HUES6 (cell line): ENCODE measurements at regions not wholly inside any gene's neighbourhood (a gene's known extent, or its start where the extent isn't known, plus 50 kb on each side); places are given as distances from the start of the nearest gene placed in this dataset.

ENCODE experiments used
- H3K27ac ChIP-seq: 2 replicates; pipeline ENCODE4 v1.7.0; 2013; ENCODE audit warnings: low read depth, mild to moderate bottlenecking, low read length, inconsistent platforms
- H3K27me3 ChIP-seq: 2 replicates; pipeline ENCODE4 v1.6.1; 2013; ENCODE audit warnings: low read length; ENCODE audit not compliant: control insufficient read depth, insufficient read depth
- H3K36me3 ChIP-seq: 2 replicates; pipeline ENCODE4 v1.6.1; 2013; ENCODE audit warnings: low read length; ENCODE audit not compliant: control insufficient read depth, insufficient read depth
- H3K4me1 ChIP-seq: 2 replicates; pipeline ENCODE4 v1.6.1; 2013; ENCODE audit warnings: low read length; ENCODE audit not compliant: control insufficient read depth, insufficient read depth
- H3K4me3 ChIP-seq: 2 replicates; pipeline ENCODE4 v1.5.1; 2013; ENCODE audit warnings: low read depth, low read length
- H3K9ac ChIP-seq: one replicate; pipeline ENCODE4 v1.6.1; 2013; ENCODE audit warnings: mild to moderate bottlenecking, low read length
- H3K9me3 ChIP-seq: 2 replicates; pipeline ENCODE4 v1.6.1; 2013; ENCODE audit warnings: low read depth, low read length; ENCODE audit not compliant: control insufficient read depth, insufficient read depth

- Histone ChIP-seq H3K4me3 (no peak overlapping the region), H3K36me3 (no peaks in the 10 kb centered on the region), H3K27ac (no peak overlapping the region), H3K4me1 (no peaks in the 10 kb centered on the region), H3K9ac (no peak overlapping the region), H3K27me3 (no peaks in the 10 kb centered on the region), H3K9me3 (no peaks in the 10 kb centered on the region)
Measured at GRCh38 chr20:11090751-11091150, 417.0 kb upstream of the JAG1 start.

GRCh38 chr20:11091511-11091910, 417.7 kb upstream of the JAG1 start:
- Histone ChIP-seq H3K4me3 (no peak overlapping the region), H3K27ac (no peak overlapping the region), H3K9me3 (no peaks in the 10 kb centered on the region)

GRCh38 chr20:11092151-11092550, 418.4 kb upstream of the JAG1 start:
- Histone ChIP-seq H3K4me1 (no peaks in the 10 kb centered on the region), H3K27me3 (no peaks in the 10 kb centered on the region), H3K36me3 (no peaks in the 10 kb centered on the region), H3K27ac (no peak overlapping the region), H3K4me3 (no peak overlapping the region), H3K9ac (no peak overlapping the region), H3K9me3 (no peaks in the 10 kb centered on the region)

More at GRCh38 chr20:11091511-11091910, 417.7 kb upstream of the JAG1 start:
- Histone ChIP-seq H3K36me3 (no peaks in the 10 kb centered on the region), H3K27me3 (no peaks in the 10 kb centered on the region), H3K9ac (no peak overlapping the region), H3K4me1 (no peaks in the 10 kb centered on the region)

GRCh38 chr20:11094196-11094595, 420.4 kb upstream of the JAG1 start:
- H3K9ac ChIP-seq, result no peak overlapping the region
- no peaks in the 10 kb centered on the region for H3K4me1 ChIP-seq
- no peaks in the 10 kb centered on the region for H3K27me3 ChIP-seq
- H3K4me3 ChIP-seq, result no peak overlapping the region
- H3K9me3 ChIP-seq, result no peaks in the 10 kb centered on the region
- no peaks in the 10 kb centered on the region for H3K36me3 ChIP-seq
- no peak overlapping the region for H3K27ac ChIP-seq

GRCh38 chr20:11094711-11095110, 420.9 kb upstream of the JAG1 start:
- no peak overlapping the region for H3K9ac ChIP-seq
- H3K36me3 ChIP-seq, result no peaks in the 10 kb centered on the region
- no peak overlapping the region for H3K27ac ChIP-seq
- H3K4me1 ChIP-seq, result no peaks in the 10 kb centered on the region
- H3K27me3 ChIP-seq, result no peaks in the 10 kb centered on the region
- H3K4me3 ChIP-seq, result no peak overlapping the region
- no peaks in the 10 kb centered on the region for H3K9me3 ChIP-seq

- Histone ChIP-seq H3K4me3 (no peak overlapping the region), H3K36me3 (no peaks in the 10 kb centered on the region), H3K4me1 (no peaks in the 10 kb centered on the region), H3K27me3 (no peaks in the 10 kb centered on the region), H3K9ac (no peak overlapping the region), H3K9me3 (no peaks in the 10 kb centered on the region), H3K27ac (no peak overlapping the region)
Measured at GRCh38 chr20:11098888-11099287, 425.1 kb upstream of the JAG1 start.

GRCh38 chr20:11101243-11101642, 427.4 kb upstream of the JAG1 start:
- H3K36me3 ChIP-seq, result no peaks in the 10 kb centered on the region
- H3K9ac ChIP-seq, result no peak overlapping the region
- no peak overlapping the region for H3K4me3 ChIP-seq
- H3K9me3 ChIP-seq, result no peaks in the 10 kb centered on the region
- no peaks in the 10 kb centered on the region for H3K27me3 ChIP-seq
- H3K4me1 ChIP-seq, result no peaks in the 10 kb centered on the region
- H3K27ac ChIP-seq, result no peak overlapping the region

- no peaks in the 10 kb centered on the region for H3K4me1 ChIP-seq
- H3K9ac ChIP-seq, result no peak overlapping the region
- H3K9me3 ChIP-seq, result no peaks in the 10 kb centered on the region
- H3K4me3 ChIP-seq, result no peak overlapping the region
- H3K27me3 ChIP-seq, result no peaks in the 10 kb centered on the region
- no peaks in the 10 kb centered on the region for H3K36me3 ChIP-seq
- H3K27ac ChIP-seq, result no peak overlapping the region
Measured at GRCh38 chr20:11101696-11102095, 427.9 kb upstream of the JAG1 start.

GRCh38 chr20:11103866-11104265, 430.1 kb upstream of the JAG1 start:
- no peak overlapping the region for H3K9ac ChIP-seq
- H3K27ac ChIP-seq, result no peak overlapping the region
- no peaks in the 10 kb centered on the region for H3K4me1 ChIP-seq
- H3K4me3 ChIP-seq, result no peak overlapping the region
- H3K36me3 ChIP-seq, result no peaks in the 10 kb centered on the region
- H3K27me3 ChIP-seq, result no peaks in the 10 kb centered on the region
- no peaks in the 10 kb centered on the region for H3K9me3 ChIP-seq

GRCh38 chr20:11108102-11108810, 434.5 kb upstream of the JAG1 start:
- Histone ChIP-seq H3K36me3 (no peaks in the 10 kb centered on the region), H3K4me3 (no peak overlapping the region), H3K9me3 (no peaks in the 10 kb centered on the region), H3K9ac (no peak overlapping the region), H3K27me3 (no peaks in the 10 kb centered on the region), H3K27ac (no peak overlapping the region), H3K4me1 (no peaks in the 10 kb centered on the region)

GRCh38 chr20:11110535-11110934, 436.7 kb upstream of the JAG1 start:
- Histone ChIP-seq H3K4me1 (no peaks in the 10 kb centered on the region), H3K9ac (no peak overlapping the region), H3K4me3 (no peak overlapping the region), H3K27me3 (no peaks in the 10 kb centered on the region), H3K36me3 (no peaks in the 10 kb centered on the region), H3K27ac (no peak overlapping the region), H3K9me3 (no peaks in the 10 kb centered on the region)
